Esophagus muscularis mucosa (tissue), 4 donors: ENCODE measurements at regions not wholly inside any gene's neighbourhood (a gene's known extent, or its start where the extent isn't known, plus 50 kb on each side); places are given as distances from the start of the nearest gene placed in this dataset.

Experiments
- EP300 ChIP-seq: sonication (generic); formaldehyde crosslinking; IDR thresholded peaks from one replicate; pipeline ENCODE4 v1.6.1; 2017; ENCODE audit warnings: antibody characterized with exemption
- POLR2A ChIP-seq: fragments of 450-650 bp; IDR thresholded peaks from one replicate; pipeline ENCODE4 v1.6.1; 2017; ENCODE audit warnings: antibody characterized with exemption, moderate library complexity, mild to moderate bottlenecking, low read depth
- POLR2AphosphoS5 ChIP-seq, 2 donors: sonication (generic); formaldehyde crosslinking; IDR thresholded peaks; one replicate each; pipeline ENCODE4 v1.6.1; 2017; ENCODE audit warnings: antibody characterized with exemption in 2 of 2
- TF ChIP-seq, protein P1 (sequence below), 3 experiments: fragments of 200-600 bp in 2 of 3; fragments of 450-650 bp in 1 of 3; sonication (generic) in 2 of 3; IDR thresholded peaks; one replicate each; pipeline ENCODE4 v1.5.1; 2017 to 2019; ENCODE audit warnings: antibody characterized with exemption in 3 of 3, mild to moderate bottlenecking in 2 of 3, moderate library complexity in 1 of 3

GRCh38 chr13:100787899-100788298 lies 113.3 kb upstream of the TMTC4 start:
- TF ChIP-seq, protein P1, sequence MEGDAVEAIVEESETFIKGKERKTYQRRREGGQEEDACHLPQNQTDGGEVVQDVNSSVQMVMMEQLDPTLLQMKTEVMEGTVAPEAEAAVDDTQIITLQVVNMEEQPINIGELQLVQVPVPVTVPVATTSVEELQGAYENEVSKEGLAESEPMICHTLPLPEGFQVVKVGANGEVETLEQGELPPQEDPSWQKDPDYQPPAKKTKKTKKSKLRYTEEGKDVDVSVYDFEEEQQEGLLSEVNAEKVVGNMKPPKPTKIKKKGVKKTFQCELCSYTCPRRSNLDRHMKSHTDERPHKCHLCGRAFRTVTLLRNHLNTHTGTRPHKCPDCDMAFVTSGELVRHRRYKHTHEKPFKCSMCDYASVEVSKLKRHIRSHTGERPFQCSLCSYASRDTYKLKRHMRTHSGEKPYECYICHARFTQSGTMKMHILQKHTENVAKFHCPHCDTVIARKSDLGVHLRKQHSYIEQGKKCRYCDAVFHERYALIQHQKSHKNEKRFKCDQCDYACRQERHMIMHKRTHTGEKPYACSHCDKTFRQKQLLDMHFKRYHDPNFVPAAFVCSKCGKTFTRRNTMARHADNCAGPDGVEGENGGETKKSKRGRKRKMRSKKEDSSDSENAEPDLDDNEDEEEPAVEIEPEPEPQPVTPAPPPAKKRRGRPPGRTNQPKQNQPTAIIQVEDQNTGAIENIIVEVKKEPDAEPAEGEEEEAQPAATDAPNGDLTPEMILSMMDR (IDR thresholded peaks at IDR 0.05), result no peak
- no peak for TF ChIP-seq POLR2A
- TF ChIP-seq POLR2AphosphoS5 (IDR thresholded peaks at IDR 0.05), result no peak
- TF ChIP-seq EP300, result no peak
